ENCODE measurements at regions not wholly inside any gene's neighbourhood (a gene's known extent, or its start where the extent isn't known, plus 50 kb on each side); places are given as distances from the start of the nearest gene placed in this dataset.
"Not testable (repeated sequence)": the region's sequence is repeated elsewhere in the genome, so short reads cannot be mapped to it uniquely, and the experiment has no call there.

DNA sequence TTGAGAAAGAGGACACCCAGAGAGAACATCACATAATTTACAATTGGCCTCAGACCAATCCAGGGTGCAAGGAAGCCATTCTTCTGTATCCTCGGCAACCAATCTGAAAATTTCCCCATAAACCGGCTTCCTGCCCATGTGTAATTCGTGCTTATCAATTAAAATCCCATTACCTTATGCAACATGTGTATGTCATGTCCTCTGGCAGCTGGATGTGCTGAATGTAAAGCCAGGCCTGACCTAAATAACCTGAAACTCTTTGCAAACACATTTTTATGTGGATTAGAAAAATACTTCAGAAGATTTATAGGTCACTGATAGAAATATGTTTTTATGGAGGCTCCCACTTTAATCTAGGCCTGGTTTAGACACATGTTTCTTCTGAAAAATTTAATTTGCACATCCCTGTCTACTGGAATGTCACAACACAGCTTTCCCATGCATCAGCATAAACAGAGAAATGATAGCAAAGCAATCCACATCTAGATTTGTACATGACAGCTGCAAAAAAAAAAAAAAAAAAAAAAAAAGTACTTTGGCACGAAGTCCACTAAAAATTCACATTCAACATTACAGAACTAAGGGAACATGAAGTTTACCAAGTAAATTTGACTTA lies 69.4 kb upstream of the SAMSN1 start:
- CTCF ChIA-PET, result interaction anchor here (0.6 kb wide), 2 partner anchors 13 to 370 kb away, joined by 3 to 4 read pairs; no protein-coding TSS in a partner anchor
- H3K27me3 Mint-ChIP-seq (ENCODE audit: low read depth), result no peaks in the 10 kb centered on the region

DNA sequence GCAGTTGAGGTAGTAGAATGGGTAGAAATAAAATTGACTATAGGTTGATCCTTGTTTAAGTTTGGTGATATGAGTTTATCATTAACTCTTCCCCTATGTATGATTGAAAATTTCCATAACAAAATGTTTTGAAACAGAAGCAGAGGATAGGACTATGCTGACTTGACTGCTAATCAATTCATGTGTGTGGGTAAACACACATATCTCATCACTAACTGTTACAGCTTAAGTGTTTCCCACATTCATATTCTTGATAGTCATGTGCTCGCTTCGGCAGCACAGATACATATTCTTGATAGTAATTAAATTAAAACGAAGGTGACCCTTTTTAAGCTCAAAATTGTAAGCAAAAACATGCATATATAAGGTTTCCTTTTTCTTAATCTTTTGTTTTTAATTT lies 68.2 kb upstream of the SAMSN1 start:
- CTCF ChIA-PET, result interaction anchor here (0.6 kb wide), 1 partner anchor 205 kb away, joined by 3 read pairs; no protein-coding TSS in a partner anchor
- Mint-ChIP-seq H3K4me1 (ENCODE audit: low read depth) (peaks cover 23% of the 10 kb centered on the region), H3K9me3 (no peaks in the 10 kb centered on the region), H3K36me3 (ENCODE audit: low read depth) (no peaks in the 10 kb centered on the region), H3K4me3 (no peak overlapping the region), H3K27me3 (ENCODE audit: low read depth) (no peaks in the 10 kb centered on the region), H3K27ac (no peak overlapping the region)
- DNase-seq, result no peak
- intact Hi-C loops (cut with micrococcal nuclease), result loop anchor here (10.0 kb wide), 1 partner anchor 911 kb away; no protein-coding TSS in a partner anchor

More for the DNA sequence above, 69.4 kb upstream of the SAMSN1 start:
- H3K9me3 Mint-ChIP-seq, result peaks cover 11% of the 10 kb centered on the region
- H3K27ac Mint-ChIP-seq, result no peak overlapping the region
- no peak overlapping the region for H3K4me3 Mint-ChIP-seq
- DNase-seq, result no peak
- intact Hi-C loops (cut with micrococcal nuclease), result loop anchor here (5.0 to 10.0 kb wide), 3 partner anchors 122 to 909 kb away; partner anchors contain the start of gene HSPA13
- peaks cover 2% of the 10 kb centered on the region for H3K36me3 Mint-ChIP-seq (ENCODE audit: low read depth)
- peaks cover 32% of the 10 kb centered on the region for H3K4me1 Mint-ChIP-seq (ENCODE audit: low read depth)

DNA sequence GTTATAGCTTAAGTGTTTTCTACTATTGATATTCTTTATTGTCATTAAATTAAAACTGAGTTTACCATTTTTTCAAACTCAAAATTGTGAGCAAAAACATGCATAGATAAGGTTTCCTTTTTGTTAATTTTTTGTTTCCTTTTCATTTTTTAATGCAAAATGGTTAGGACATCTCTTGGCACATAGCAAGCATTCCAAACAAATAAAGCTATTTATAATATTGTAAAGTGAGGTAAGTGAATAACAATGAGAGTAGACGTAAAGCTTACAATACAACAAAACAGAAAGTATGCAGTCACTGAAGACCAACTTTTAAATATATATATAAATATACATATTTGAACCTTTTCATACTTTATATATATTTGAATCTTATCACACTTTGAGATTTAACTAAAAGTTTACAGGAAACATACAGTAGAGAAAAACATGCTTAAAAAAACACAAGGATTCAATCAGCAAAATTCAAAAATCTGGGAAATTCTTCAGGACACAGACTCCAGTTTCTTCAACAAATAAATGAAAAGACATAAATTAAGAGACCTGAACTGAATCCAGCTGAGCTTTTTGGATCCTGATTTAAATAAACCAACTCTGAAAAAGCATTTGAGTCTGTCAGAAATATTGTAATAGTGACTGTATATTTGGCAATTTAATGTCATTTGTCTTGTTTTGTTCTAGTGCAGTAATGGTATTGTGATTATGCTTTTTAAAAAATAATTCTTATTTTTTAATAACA lies 67.5 kb upstream of the SAMSN1 start:
- H3K4me1 Mint-ChIP-seq (ENCODE audit: low read depth), result peaks cover 25% of the 10 kb centered on the region
- H3K9me3 Mint-ChIP-seq, result no peaks in the 10 kb centered on the region

DNA sequence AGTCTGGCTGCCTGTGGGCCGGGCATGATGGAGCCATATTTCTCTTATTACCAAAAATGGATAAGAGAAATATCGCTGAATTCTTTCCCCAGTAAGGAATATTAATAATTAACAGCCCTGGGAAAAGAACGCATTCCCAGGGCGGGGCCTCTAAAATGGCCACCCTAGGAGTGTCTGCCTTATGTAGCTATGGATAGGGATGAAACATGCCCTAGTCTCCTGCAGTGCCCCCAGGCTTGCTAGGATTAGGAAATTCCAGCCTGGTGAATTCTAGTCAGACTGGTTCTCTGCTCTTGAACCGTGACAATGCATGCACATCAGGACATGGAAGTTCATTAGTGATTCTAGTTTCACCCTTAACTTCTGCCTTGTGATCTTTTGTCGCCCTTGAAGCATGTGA lies 64.0 kb upstream of the SAMSN1 start:
- CTCF ChIA-PET, result interaction anchor here (0.6 to 0.7 kb wide), 2 partner anchors 79 to 233 kb away, joined by 4 to 6 read pairs; no protein-coding TSS in a partner anchor
- not testable (repeated sequence) for H3K36me3 Mint-ChIP-seq (ENCODE audit: low read depth); H3K27ac Mint-ChIP-seq

More for the DNA sequence above, 67.5 kb upstream of the SAMSN1 start:
- CTCF ChIA-PET, result no interaction called here
- intact Hi-C loops (cut with micrococcal nuclease), result loop anchor here (10.0 kb wide), 1 partner anchor 911 kb away; no protein-coding TSS in a partner anchor
- no peaks in the 10 kb centered on the region for H3K27me3 Mint-ChIP-seq (ENCODE audit: low read depth)
- no peak overlapping the region for H3K27ac Mint-ChIP-seq
- no peak for DNase-seq
- no peak overlapping the region for H3K4me3 Mint-ChIP-seq
- H3K36me3 Mint-ChIP-seq (ENCODE audit: low read depth), result no peaks in the 10 kb centered on the region

DNA sequence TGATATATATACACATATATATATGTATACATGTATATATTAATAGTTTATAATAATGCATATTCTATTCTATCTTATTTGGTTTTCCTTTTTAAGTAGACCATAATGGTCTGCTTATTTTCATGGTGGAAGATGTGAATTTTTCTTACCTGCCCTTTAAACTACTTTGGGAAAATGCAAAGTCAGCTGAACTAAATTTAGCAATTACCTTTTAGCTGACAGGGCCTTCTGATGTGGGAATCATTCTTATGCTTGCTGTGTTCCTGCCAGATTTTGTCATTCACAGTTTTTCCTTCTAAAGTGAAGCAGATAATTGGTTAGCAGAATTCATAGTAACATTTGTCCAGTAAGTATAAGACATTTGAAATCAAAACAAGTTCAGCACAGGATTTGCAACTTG lies 63.2 kb upstream of the SAMSN1 start:
- Mint-ChIP-seq H3K4me3 (no peak overlapping the region), H3K9me3 (no peaks in the 10 kb centered on the region), H3K27me3 (ENCODE audit: low read depth) (no peaks in the 10 kb centered on the region), H3K4me1 (ENCODE audit: low read depth) (peaks cover 9% of the 10 kb centered on the region), H3K27ac (no peak overlapping the region), H3K36me3 (ENCODE audit: low read depth) (no peaks in the 10 kb centered on the region)
- DNase-seq, result no peak
- CTCF ChIA-PET, result no interaction called here
- intact Hi-C loops (cut with micrococcal nuclease), result no loop called here

More for the DNA sequence above, 64.0 kb upstream of the SAMSN1 start:
- not testable (repeated sequence) for H3K27me3 Mint-ChIP-seq (ENCODE audit: low read depth); DNase-seq; H3K4me3 Mint-ChIP-seq; H3K4me1 Mint-ChIP-seq (ENCODE audit: low read depth); H3K9me3 Mint-ChIP-seq
- intact Hi-C loops (cut with micrococcal nuclease), result loop anchor here (10.0 kb wide), 1 partner anchor 915 kb away; no protein-coding TSS in a partner anchor

DNA sequence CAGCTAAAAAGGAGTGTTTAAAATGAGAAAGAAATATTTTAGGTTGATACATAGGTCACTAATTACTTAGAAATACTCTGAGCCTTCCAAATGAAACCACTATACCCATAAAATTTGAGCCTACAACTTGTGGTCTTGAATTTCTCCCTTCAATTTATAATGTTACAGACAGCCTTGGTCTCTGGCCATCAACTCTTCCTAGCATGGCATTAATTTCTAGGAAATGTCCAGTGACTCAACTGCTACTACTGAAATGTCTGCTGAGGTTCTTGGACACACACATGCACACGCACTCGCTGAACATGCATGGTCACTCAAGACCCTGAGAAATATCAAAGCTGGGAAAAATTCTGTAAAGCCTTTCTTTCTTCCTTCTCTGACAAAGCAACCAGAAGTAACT lies 61.1 kb upstream of the SAMSN1 start:
- Mint-ChIP-seq H3K36me3 (ENCODE audit: low read depth) (no peaks in the 10 kb centered on the region), H3K4me3 (no peak overlapping the region), H3K27ac (no peak overlapping the region), H3K27me3 (ENCODE audit: low read depth) (no peaks in the 10 kb centered on the region), H3K9me3 (no peaks in the 10 kb centered on the region), H3K4me1 (ENCODE audit: low read depth) (peaks cover 22% of the 10 kb centered on the region)
- CTCF ChIA-PET, result no interaction called here
- intact Hi-C loops (cut with micrococcal nuclease), result loop anchor here (2.0 kb wide), 1 partner anchor 14 kb away; no protein-coding TSS in a partner anchor
- DNase-seq, result no peak

DNA sequence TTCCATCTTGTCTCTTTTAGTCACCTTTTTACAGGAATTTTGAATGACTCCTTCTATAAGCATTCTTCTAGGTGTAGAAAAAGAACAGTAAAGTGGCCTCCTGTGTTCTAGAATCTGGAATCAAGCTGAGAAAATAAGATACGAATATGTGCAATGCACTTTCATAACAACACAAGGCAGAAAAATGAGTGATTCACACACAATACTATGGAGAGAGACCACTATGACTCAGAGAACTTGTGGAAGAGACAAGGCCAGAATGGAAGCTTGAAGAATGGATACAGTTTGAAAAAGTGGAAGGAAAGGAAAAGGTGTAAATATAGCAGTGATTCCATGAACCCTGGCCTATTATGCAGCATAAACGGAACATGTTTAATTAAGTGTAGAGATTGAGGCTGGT lies 57.1 kb upstream of the SAMSN1 start:
- Mint-ChIP-seq H3K27me3 (ENCODE audit: low read depth) (no peaks in the 10 kb centered on the region), H3K36me3 (ENCODE audit: low read depth) (no peaks in the 10 kb centered on the region), H3K4me1 (ENCODE audit: low read depth) (peaks cover 24% of the 10 kb centered on the region), H3K4me3 (no peak overlapping the region), H3K9me3 (no peaks in the 10 kb centered on the region), H3K27ac (no peak overlapping the region)
- DNase-seq, result no peak
- intact Hi-C loops (cut with micrococcal nuclease), result no loop called here
- CTCF ChIA-PET, result interaction anchor here (1.5 kb wide), 1 partner anchor 28 kb away, joined by 3 read pairs; no protein-coding TSS in a partner anchor

DNA sequence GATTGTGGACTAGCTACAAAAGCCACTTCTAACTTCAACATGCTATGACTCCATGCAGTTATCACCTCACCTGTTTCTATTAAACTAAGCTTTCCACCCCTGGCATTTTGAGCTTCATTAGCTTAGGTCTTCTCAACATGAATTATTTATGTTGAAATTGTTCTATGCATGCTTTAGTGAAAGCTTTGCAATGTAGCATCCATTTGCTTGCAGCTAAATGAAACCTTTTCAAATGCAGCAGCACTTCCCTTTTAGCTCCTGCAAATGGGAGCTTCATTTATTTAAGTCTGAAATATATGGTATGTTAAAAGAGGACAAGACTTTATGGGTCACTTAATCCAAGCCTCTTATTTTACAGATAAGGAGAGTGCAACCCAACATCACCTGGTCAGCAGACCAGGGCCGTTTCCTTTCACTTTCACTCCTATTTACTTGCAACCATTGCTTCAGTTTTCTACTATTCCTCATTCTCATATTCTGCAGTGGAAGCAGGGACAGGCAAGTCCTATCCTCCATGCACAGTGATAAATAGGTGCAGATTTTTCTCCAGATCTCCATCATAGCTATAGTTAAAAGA lies 56.4 kb upstream of the SAMSN1 start:
- Mint-ChIP-seq H3K36me3 (ENCODE audit: low read depth) (no peaks in the 10 kb centered on the region), H3K27ac (no peak overlapping the region), H3K27me3 (ENCODE audit: low read depth) (no peaks in the 10 kb centered on the region), H3K9me3 (no peaks in the 10 kb centered on the region), H3K4me3 (no peak overlapping the region), H3K4me1 (ENCODE audit: low read depth) (peaks cover 24% of the 10 kb centered on the region)
- CTCF ChIA-PET, result interaction anchor here (0.6 to 1.5 kb wide), 2 partner anchors 13 to 29 kb away, joined by 3 read pairs; no protein-coding TSS in a partner anchor
- DNase-seq, result no peak
- intact Hi-C loops (cut with micrococcal nuclease), result no loop called here

DNA sequence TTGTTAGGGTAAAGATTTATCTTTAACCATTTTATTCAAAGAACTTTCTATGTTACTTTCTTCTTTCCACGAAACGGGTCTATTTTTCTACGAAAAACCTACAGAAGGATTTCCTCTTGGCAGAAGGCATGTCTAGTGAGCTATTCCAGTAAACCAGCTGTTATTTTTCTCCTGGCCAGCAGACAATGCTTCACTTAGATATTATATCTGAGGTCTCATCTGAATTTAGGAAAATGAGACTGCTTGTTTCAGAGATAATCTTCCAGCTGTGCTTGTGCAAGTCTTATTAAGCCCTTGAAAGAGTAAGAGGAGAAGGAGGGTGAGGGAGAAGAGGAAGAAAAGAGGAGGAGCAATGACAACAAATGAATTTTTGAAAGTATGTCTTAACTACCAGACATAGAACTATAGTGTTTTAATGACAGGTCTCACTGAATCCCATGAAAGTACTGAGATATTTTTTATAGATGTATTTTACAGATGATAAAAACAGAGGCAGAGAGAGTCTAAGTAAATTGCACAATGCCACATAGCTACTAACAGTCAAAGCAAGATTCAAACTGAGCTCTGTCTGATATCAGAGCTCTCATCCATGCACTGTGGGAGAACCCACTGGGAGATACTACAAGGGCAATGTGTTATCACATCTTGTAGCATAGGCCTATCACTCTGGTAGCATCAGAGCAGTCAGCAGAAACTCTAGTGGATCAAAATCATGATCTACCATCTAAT lies 54.6 kb upstream of the SAMSN1 start:
- no peak for DNase-seq
- H3K9me3 Mint-ChIP-seq, result no peaks in the 10 kb centered on the region
- H3K36me3 Mint-ChIP-seq (ENCODE audit: low read depth), result no peaks in the 10 kb centered on the region
- no peak overlapping the region for H3K4me3 Mint-ChIP-seq
- no peak overlapping the region for H3K27ac Mint-ChIP-seq
- intact Hi-C loops (cut with micrococcal nuclease), result no loop called here
- CTCF ChIA-PET, result no interaction called here
- H3K27me3 Mint-ChIP-seq (ENCODE audit: low read depth), result no peaks in the 10 kb centered on the region
- H3K4me1 Mint-ChIP-seq (ENCODE audit: low read depth), result peaks cover 24% of the 10 kb centered on the region

DNA sequence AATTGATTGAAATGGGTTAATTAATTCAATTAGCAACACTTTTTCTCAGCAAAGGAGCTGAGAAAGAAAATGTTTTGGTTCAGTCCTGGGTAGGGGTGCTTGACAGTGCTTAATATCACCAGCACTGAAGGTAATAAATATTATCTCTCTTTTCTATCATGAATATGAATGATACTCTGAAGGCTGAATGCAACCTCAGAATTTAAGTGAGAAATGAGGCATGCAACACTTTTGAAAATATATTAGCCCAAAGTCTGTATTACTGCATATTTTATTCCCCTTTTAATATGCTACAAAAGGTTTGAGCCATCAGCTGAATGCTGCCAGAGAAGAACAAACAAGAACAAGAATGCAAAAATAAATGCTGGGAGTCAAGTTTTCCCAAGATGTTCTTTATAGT lies 52.0 kb upstream of the SAMSN1 start:
- H3K36me3 Mint-ChIP-seq (ENCODE audit: low read depth), result peaks cover 2% of the 10 kb centered on the region
- no peak overlapping the region for H3K27ac Mint-ChIP-seq
- H3K4me3 Mint-ChIP-seq, result no peak overlapping the region
- peaks cover 4% of the 10 kb centered on the region for H3K9me3 Mint-ChIP-seq
- no peaks in the 10 kb centered on the region for H3K27me3 Mint-ChIP-seq (ENCODE audit: low read depth)
- no peak for DNase-seq
- peaks cover 20% of the 10 kb centered on the region for H3K4me1 Mint-ChIP-seq (ENCODE audit: low read depth)
- CTCF ChIA-PET, result no interaction called here
- intact Hi-C loops (cut with micrococcal nuclease), result no loop called here
